Gastrocnemius medialis (tissue), 4 donors: ENCODE measurements at regions not wholly inside any gene's neighbourhood (a gene's known extent, or its start where the extent isn't known, plus 50 kb on each side); places are given as distances from the start of the nearest gene placed in this dataset.

ENCODE experiments used
- CTCF ChIP-seq, 5 experiments: fragments of 450-650 bp in 3 of 5; fragments of 200-600 bp in 2 of 5; sonication (generic) in 2 of 5; IDR thresholded peaks in 4 of 5; conservative IDR thresholded peaks in 1 of 5; 1 replicate in 4 of 5; 2 replicates in 1 of 5; pipeline ENCODE4 v1.5.1; 2016 to 2019; ENCODE audit warnings: antibody characterized with exemption in 5 of 5, mild to moderate bottlenecking in 3 of 5, moderate library complexity in 3 of 5
- POLR2A ChIP-seq, 2 donors: fragments of 450-650 bp; IDR thresholded peaks; one replicate each; pipeline ENCODE4 v1.6.1; 2017; ENCODE audit warnings: antibody characterized with exemption in 2 of 2, mild to moderate bottlenecking in 2 of 2, moderate library complexity in 2 of 2

GRCh38 chr4:123884922-123885321 is 488.3 kb downstream of the SPRY1 start:
- TF ChIP-seq CTCF (IDR thresholded peaks at IDR 0.05 in 4 of 5, conservative IDR thresholded peaks at IDR 0.05 in 1 of 5) (no peak), POLR2A (IDR thresholded peaks at IDR 0.05) (no peak)
